ENCODE measurements at regions not wholly inside any gene's neighbourhood (a gene's known extent, or its start where the extent isn't known, plus 50 kb on each side); places are given as distances from the start of the nearest gene placed in this dataset.

GRCh38 chr5:116371431-116371830 is 203.2 kb downstream of the SEMA6A start:
- no peak for DNase-seq
- Histone ChIP-seq H3K4me1 (peaks cover 0 to 63% (median 31%) of the 10 kb centered on the region in 9 donors), H3K9me3 (no peaks in the 10 kb centered on the region), H3K4me3 (no peak overlapping the region), H3K27me3 (no peaks in the 10 kb centered on the region), H3K36me3 (no peaks in the 10 kb centered on the region), H3K27ac (peak overlapping the region in 9 of 10 donors; percentile 20 to 71 (median 62))
- TF ChIP-seq, protein P1, sequence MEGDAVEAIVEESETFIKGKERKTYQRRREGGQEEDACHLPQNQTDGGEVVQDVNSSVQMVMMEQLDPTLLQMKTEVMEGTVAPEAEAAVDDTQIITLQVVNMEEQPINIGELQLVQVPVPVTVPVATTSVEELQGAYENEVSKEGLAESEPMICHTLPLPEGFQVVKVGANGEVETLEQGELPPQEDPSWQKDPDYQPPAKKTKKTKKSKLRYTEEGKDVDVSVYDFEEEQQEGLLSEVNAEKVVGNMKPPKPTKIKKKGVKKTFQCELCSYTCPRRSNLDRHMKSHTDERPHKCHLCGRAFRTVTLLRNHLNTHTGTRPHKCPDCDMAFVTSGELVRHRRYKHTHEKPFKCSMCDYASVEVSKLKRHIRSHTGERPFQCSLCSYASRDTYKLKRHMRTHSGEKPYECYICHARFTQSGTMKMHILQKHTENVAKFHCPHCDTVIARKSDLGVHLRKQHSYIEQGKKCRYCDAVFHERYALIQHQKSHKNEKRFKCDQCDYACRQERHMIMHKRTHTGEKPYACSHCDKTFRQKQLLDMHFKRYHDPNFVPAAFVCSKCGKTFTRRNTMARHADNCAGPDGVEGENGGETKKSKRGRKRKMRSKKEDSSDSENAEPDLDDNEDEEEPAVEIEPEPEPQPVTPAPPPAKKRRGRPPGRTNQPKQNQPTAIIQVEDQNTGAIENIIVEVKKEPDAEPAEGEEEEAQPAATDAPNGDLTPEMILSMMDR (IDR thresholded peaks at IDR 0.05): no peak
- WGBS, 2 donors: 66 to 79% methylated on average over 2 of the region's 2 CpGs
- intact Hi-C loops (cut with DNase I): no loop called here
- peak in 1 of 8 donors; percentile 10 for ATAC-seq

DNA sequence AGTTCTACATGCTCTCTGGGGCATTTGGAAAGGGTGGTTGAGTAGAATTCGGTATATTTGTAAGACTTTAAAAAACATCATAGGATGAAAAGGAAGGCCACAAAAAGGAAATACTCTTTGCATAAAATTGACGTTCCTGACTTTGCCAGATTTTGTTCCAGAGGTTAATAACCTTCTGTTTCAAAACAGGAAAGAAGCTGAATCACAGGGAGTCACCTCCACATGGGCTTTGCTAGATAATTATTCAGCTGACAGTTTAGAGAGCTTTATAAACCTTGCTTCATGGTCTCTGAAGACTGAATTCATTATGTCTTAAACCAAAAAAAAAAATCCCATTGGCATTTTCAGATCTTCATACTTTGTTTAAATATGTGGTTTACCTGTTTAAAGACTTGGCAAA is 203.7 kb downstream of the SEMA6A start:
- ATAC-seq (peak in 5 of 8 donors; percentile 61 to 83 (median 68)), DNase-seq (no peak)
- no peaks in the 10 kb centered on the region for H3K9me3 ChIP-seq
- H3K27ac ChIP-seq: peak overlapping the region in 9 of 10 donors; percentile 21 to 71 (median 62)
- H3K36me3 ChIP-seq: no peaks in the 10 kb centered on the region
- WGBS, 2 donors: 46 to 61% methylated on average over 2 of the region's 2 CpGs
- intact Hi-C loops (cut with DNase I): no loop called here
- no peak overlapping the region for H3K4me3 ChIP-seq
- H3K27me3 ChIP-seq: no peaks in the 10 kb centered on the region
- TF ChIP-seq, protein P1 (IDR thresholded peaks at IDR 0.05): no peak
- peaks cover 0 to 57% (median 31%) of the 10 kb centered on the region in 9 donors for H3K4me1 ChIP-seq

GRCh38 chr5:116370149-116370548 is 204.5 kb downstream of the SEMA6A start:
- ATAC-seq (no peak), DNase-seq (no peak)
- Histone ChIP-seq H3K27me3 (no peaks in the 10 kb centered on the region), H3K9me3 (no peaks in the 10 kb centered on the region), H3K27ac (peak overlapping the region in 2 of 10 donors; percentile 40 to 70), H3K4me3 (no peak overlapping the region), H3K36me3 (no peaks in the 10 kb centered on the region), H3K4me1 (peaks cover 0 to 51% (median 31%) of the 10 kb centered on the region in 9 donors)
- intact Hi-C loops (cut with DNase I): no loop called here
- WGBS, 2 donors: 66 to 71% methylated on average over 4 of the region's 4 CpGs
- TF ChIP-seq, protein P1 (IDR thresholded peaks at IDR 0.05): no peak

- H3K4me3 ChIP-seq: no peak overlapping the region
- H3K36me3 ChIP-seq: no peaks in the 10 kb centered on the region
- ATAC-seq (no peak), DNase-seq (no peak)
- H3K4me1 ChIP-seq: peaks cover 11 to 22% (median 19%) of the 10 kb centered on the region in 9 donors
- no peaks in the 10 kb centered on the region for H3K27me3 ChIP-seq
- TF ChIP-seq, protein P1 (IDR thresholded peaks at IDR 0.05): no peak
- intact Hi-C loops (cut with DNase I): no loop called here
- 65 to 82% methylated on average over 3 of the region's 3 CpGs for WGBS, 2 donors
- no peaks in the 10 kb centered on the region for H3K9me3 ChIP-seq
- no peak overlapping the region for H3K27ac ChIP-seq
These were observed 209.6 kb downstream of the SEMA6A start for GRCh38 chr5:116365006-116365496.
